C4-2B (cell line): ENCODE measurements at regions not wholly inside any gene's neighbourhood (a gene's known extent, or its start where the extent isn't known, plus 50 kb on each side); places are given as distances from the start of the nearest gene placed in this dataset.

Experiments
- CTCF ChIP-seq: fragments of 450-650 bp; conservative IDR thresholded peaks from 2 replicates; pipeline ENCODE4 v1.5.1; 2017; ENCODE audit warnings: mild to moderate bottlenecking
- ZFX ChIP-seq: fragments of 450-650 bp; IDR thresholded peaks from 2 replicates; pipeline ENCODE4 v1.6.1; 2017

- TF ChIP-seq ZFX (no peak), CTCF (no peak)
Measured at GRCh38 chr9:107954312-107954711, 464.7 kb upstream of the KLF4 start.
